ENCODE measurements at regions not wholly inside any gene's neighbourhood (a gene's known extent, or its start where the extent isn't known, plus 50 kb on each side); places are given as distances from the start of the nearest gene placed in this dataset.

DNA sequence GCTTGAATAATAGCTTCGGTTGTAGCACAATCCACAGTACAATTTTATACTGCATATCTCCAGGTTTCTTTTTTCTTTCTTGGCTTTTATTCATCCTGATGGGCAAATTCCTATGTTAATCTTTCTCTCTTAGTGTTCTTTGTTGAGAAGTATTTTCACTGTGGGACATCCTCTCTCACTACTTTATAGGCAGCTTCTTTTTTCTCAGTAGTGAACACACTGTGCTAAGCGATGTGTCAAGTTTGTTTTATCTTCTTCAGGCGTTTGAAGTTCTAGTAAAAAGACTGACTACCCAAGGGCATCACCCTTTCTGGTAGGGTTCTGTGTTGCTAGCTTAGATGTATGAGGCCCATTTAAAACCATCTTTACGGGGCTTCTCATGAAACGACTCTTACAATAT, 182.1 kb downstream of the FAM170A start:
- Histone ChIP-seq H3K4me3 (no peak overlapping the region), H3K36me3 (no peaks in the 10 kb centered on the region), H3K27ac (no peak overlapping the region), H3K27me3 (replicated peaks; ENCODE audit: insufficient read depth) (no peaks in the 10 kb centered on the region), H3K9me3 (peaks cover 11% of the 10 kb centered on the region), H3K4me1 (ENCODE audit: control insufficient read depth in 1 of 2, low read depth in 2 of 2) (peaks cover 3 to 40% of the 10 kb centered on the region in 2 donors)
- DNase-seq (ENCODE audit: low spot score) (no peak), ATAC-seq (ENCODE audit: insufficient number of reproducible peaks, low FRiP score, low read depth) (no peak)
- TF ChIP-seq CTCF (IDR thresholded peaks at IDR 0.05) = no peak

- ATAC-seq (ENCODE audit: insufficient number of reproducible peaks, low FRiP score, low read depth) (no peak), DNase-seq (ENCODE audit: low spot score) (no peak)
- no peaks in the 10 kb centered on the region for H3K27me3 ChIP-seq (replicated peaks; ENCODE audit: insufficient read depth)
- no peak for TF ChIP-seq CTCF (IDR thresholded peaks at IDR 0.05)
- peaks cover 3 to 44% of the 10 kb centered on the region in 2 donors for H3K4me1 ChIP-seq (ENCODE audit: control insufficient read depth in 1 of 2, low read depth in 2 of 2)
- H3K36me3 ChIP-seq = no peaks in the 10 kb centered on the region
- H3K4me3 ChIP-seq = no peak overlapping the region
- H3K9me3 ChIP-seq = no peaks in the 10 kb centered on the region
- H3K27ac ChIP-seq = no peak overlapping the region
These were observed 185.3 kb downstream of the FAM170A start for GRCh38 chr5:119814655-119815054.

DNA sequence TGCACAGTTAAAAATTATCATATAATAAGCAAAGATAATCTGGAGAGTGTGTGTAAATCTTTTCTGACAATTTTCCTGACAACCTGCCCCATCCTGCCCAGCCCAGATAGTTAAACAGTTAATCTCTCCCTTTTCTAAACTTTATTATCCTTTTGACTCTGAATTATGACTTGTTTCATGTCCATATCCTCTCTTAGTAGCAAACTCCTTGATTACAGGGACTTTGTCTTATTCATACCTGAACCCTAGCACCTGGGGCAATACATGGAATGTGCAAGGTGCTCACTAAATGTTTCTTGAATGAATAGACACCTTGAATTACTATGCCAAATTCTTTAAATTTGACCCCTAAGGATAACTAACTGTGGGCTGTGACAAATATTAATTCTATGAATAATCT, 186.7 kb downstream of the FAM170A start:
- no peaks in the 10 kb centered on the region for H3K36me3 ChIP-seq
- no peak for TF ChIP-seq CTCF (IDR thresholded peaks at IDR 0.05)
- no peak overlapping the region for H3K27ac ChIP-seq
- no peak overlapping the region for H3K4me3 ChIP-seq
- H3K9me3 ChIP-seq = no peaks in the 10 kb centered on the region
- DNase-seq (ENCODE audit: low spot score) (no peak), ATAC-seq (ENCODE audit: insufficient number of reproducible peaks, low FRiP score, low read depth) (no peak)
- H3K27me3 ChIP-seq (replicated peaks; ENCODE audit: insufficient read depth) = no peaks in the 10 kb centered on the region
- peaks cover 0 to 31% of the 10 kb centered on the region in 2 donors for H3K4me1 ChIP-seq (ENCODE audit: control insufficient read depth in 1 of 2, low read depth in 2 of 2)

GRCh38 chr5:119820016-119820415, 190.7 kb downstream of the FAM170A start:
- DNase-seq (ENCODE audit: low spot score) = no peak
- Histone ChIP-seq H3K27me3 (replicated peaks; ENCODE audit: insufficient read depth) (no peaks in the 10 kb centered on the region), H3K27ac (no peak overlapping the region), H3K36me3 (no peaks in the 10 kb centered on the region), H3K4me1 (ENCODE audit: control insufficient read depth in 1 of 2, low read depth in 2 of 2) (peaks cover 0 to 15% of the 10 kb centered on the region in 2 donors), H3K4me3 (no peak overlapping the region), H3K9me3 (no peaks in the 10 kb centered on the region)
- no peak for TF ChIP-seq CTCF (IDR thresholded peaks at IDR 0.05)
- no peak for ATAC-seq (ENCODE audit: insufficient number of reproducible peaks, low FRiP score, low read depth)

DNA sequence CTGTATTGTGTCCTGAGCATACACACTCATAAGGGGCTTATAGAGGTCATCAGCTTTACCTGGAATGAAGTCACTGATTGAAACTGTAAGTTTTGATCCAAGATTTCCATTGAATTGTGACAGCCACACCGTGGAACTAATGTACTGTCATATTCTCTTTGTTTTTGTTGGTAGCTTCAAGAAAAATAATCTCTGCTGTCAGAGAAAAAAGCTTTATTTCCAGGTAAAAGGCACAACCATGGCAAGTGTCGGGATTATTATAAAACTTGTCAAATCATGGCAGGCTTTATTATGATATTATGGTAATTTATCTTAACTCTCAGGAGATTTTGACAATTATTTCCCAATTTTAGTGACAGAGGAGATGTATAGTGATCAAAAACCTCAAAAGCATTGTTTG, 191.2 kb downstream of the FAM170A start:
- no peak overlapping the region for H3K27ac ChIP-seq
- H3K4me3 ChIP-seq = no peak overlapping the region
- H3K9me3 ChIP-seq = no peaks in the 10 kb centered on the region
- DNase-seq (ENCODE audit: low spot score) (no peak), ATAC-seq (ENCODE audit: insufficient number of reproducible peaks, low FRiP score, low read depth) (no peak)
- H3K36me3 ChIP-seq = no peaks in the 10 kb centered on the region
- H3K4me1 ChIP-seq (ENCODE audit: control insufficient read depth in 1 of 2, low read depth in 2 of 2) = peaks cover 0 to 14% of the 10 kb centered on the region in 2 donors
- TF ChIP-seq CTCF (IDR thresholded peaks at IDR 0.05) = no peak
- no peaks in the 10 kb centered on the region for H3K27me3 ChIP-seq (replicated peaks; ENCODE audit: insufficient read depth)
